ENCODE measurements at regions not wholly inside any gene's neighbourhood (a gene's known extent, or its start where the extent isn't known, plus 50 kb on each side); places are given as distances from the start of the nearest gene placed in this dataset.

DNA sequence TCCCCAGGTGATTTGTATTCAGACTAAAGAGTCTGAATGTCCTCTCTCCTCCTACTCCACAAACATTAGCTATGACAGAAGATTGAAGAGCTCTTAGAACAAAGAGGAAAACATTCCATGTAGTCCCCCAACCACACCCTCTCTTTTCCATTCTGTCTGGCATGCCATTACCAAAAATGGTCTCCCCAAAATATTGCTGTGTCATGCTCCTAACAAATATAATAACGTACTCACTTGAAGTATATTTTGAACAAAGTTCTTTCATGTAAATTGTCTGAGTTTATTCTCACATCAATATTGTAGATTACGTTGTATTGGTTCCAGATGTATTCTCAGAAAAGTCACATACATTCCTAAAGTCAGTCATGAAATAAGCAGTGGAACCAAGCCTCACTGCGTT, 467.3 kb upstream of the IRAK1BP1 start:
- DNase-seq (ENCODE audit: low read depth): no peak
- H3K4me3 ChIP-seq (ENCODE audit: low read depth, low read length): no peak overlapping the region
- TF ChIP-seq, protein P1, sequence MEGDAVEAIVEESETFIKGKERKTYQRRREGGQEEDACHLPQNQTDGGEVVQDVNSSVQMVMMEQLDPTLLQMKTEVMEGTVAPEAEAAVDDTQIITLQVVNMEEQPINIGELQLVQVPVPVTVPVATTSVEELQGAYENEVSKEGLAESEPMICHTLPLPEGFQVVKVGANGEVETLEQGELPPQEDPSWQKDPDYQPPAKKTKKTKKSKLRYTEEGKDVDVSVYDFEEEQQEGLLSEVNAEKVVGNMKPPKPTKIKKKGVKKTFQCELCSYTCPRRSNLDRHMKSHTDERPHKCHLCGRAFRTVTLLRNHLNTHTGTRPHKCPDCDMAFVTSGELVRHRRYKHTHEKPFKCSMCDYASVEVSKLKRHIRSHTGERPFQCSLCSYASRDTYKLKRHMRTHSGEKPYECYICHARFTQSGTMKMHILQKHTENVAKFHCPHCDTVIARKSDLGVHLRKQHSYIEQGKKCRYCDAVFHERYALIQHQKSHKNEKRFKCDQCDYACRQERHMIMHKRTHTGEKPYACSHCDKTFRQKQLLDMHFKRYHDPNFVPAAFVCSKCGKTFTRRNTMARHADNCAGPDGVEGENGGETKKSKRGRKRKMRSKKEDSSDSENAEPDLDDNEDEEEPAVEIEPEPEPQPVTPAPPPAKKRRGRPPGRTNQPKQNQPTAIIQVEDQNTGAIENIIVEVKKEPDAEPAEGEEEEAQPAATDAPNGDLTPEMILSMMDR (conservative IDR thresholded peaks at IDR 0.05; ENCODE audit: low read depth, low read length): no peak

DNA sequence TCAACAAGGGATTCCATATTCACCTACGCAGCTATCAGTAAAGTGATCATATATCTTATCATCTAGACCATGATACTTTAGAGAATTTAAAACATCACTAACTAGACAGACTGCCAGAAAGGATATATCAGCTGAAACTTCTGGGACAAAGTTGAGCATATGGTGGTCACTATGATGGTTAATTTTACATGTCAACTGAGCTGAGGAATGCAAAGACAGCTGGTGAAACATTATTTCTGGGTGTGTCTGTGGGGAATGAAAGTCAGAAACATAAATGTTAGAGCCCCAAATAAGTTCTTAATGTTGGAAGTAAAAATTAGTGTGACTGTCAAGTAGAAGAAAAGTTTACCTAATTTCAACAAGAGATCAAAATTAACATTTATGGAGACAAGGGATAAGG, 440.0 kb upstream of the IRAK1BP1 start:
- TF ChIP-seq, protein P1 (conservative IDR thresholded peaks at IDR 0.05; ENCODE audit: low read depth, low read length): no peak
- no peak for DNase-seq (ENCODE audit: low read depth)
- no peak overlapping the region for H3K4me3 ChIP-seq (ENCODE audit: low read depth, low read length)

DNA sequence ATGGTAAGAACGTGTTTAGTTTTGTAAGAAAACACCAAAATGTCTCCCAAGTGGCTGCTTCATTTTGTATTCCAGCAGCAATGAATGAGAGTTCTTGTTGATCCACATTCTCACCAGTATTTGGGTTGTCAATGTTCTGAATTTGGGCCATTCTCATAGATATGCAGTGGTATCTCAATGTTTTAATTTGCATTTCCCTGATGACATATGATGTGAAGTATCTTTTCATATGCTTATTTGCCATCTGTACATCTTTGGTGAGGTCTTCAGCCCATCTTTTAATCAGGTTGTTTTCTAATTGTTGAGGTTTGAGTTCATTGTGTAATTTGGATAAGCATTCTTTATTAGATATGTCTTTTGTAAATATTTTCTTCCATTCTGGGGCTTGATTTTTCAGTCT, 436.8 kb upstream of the IRAK1BP1 start:
- no peak overlapping the region for H3K4me3 ChIP-seq (ENCODE audit: low read depth, low read length)
- no peak for DNase-seq (ENCODE audit: low read depth)
- TF ChIP-seq, protein P1 (conservative IDR thresholded peaks at IDR 0.05; ENCODE audit: low read depth, low read length): no peak

DNA sequence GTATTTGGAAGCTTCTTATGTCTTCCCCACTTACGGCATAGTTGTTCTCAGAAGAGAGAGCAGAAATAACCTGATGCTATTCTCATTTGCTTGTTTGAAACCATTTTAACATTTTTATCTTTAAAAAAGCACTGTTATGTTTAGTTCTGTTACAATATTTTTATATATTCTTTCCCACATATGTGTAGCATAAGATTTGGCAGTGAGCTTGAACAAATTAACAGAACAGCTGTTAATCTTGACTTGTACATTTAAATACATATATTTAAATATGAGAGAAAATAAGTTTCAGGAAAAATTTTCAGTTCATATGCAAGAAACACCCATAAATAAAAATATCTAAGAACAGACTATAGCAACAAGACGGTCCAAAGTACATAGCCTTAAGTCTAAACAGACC, 431.7 kb upstream of the IRAK1BP1 start:
- TF ChIP-seq, protein P1 (conservative IDR thresholded peaks at IDR 0.05; ENCODE audit: low read depth, low read length): no peak
- DNase-seq (ENCODE audit: low read depth): no peak

DNA sequence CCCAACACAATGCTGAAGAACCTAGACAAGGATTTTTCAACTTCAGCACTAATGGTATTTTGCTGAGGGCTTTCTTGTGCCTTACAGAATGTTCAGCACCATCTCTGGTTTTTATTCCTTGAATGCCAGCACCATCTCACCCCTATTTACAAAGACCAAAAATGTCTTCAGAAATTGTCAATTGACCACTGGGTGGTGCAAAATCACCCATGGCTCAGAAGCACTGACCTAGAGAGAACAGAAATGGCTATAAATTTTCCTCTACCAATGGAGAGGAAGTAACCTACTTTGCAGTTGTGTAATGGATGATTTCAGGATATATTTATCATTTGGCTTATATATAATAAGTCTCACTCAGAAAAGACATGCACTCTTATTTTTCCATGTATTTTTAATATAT, 431.0 kb upstream of the IRAK1BP1 start:
- TF ChIP-seq, protein P1 (conservative IDR thresholded peaks at IDR 0.05; ENCODE audit: low read depth, low read length): peak; percentile 77
- no peak overlapping the region for H3K4me3 ChIP-seq (ENCODE audit: low read depth, low read length)
- DNase-seq (ENCODE audit: low read depth): peak; percentile 77

More for the DNA sequence above, 431.7 kb upstream of the IRAK1BP1 start:
- H3K4me3 ChIP-seq (ENCODE audit: low read depth, low read length): no peak overlapping the region

DNA sequence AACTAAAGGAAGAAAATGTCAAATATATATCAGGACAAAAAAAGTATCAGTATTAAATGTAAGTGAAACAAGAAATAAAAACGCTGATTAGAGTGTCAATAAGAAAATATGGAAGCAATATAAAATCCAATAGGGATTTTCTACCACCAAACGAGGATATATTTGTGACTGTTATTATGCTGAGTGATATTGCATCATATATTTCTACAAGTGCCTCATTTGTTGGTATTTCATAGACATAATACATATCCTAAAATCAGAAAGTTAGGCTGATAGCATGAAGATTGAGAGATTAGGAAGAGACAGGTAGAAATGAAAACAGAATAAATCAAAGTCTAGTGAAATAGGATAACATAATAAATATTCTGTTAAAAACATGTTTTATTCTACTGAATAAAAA, 429.2 kb upstream of the IRAK1BP1 start:
- TF ChIP-seq, protein P1 (conservative IDR thresholded peaks at IDR 0.05; ENCODE audit: low read depth, low read length): no peak
- no peak for DNase-seq (ENCODE audit: low read depth)
- no peak overlapping the region for H3K4me3 ChIP-seq (ENCODE audit: low read depth, low read length)

DNA sequence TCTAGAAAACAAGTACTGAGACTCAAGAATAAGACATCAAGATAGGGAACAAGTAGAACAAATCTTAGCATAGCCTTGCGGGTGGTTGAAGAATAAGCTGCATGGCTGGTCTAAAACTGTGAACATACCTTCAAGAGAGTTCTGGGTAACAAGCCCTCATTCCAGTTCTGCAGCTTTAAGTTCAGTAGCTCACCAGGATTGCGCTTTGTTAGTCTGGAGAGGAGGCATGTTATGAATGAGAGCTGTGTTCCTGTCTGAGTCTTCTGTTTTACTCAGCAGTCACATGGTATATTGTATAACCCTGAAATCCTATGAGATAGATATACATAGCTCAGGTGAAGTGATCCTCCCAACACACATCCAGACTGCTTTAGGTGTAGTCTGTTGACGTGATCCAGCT, 406.6 kb upstream of the IRAK1BP1 start:
- TF ChIP-seq, protein P1 (conservative IDR thresholded peaks at IDR 0.05; ENCODE audit: low read depth, low read length): no peak
- no peak for DNase-seq (ENCODE audit: low read depth)
- H3K4me3 ChIP-seq (ENCODE audit: low read depth, low read length): no peak overlapping the region

Measured in choroid plexus epithelial cell (primary cell).